HepG2 (cell line): ENCODE measurements at regions not wholly inside any gene's neighbourhood (a gene's known extent, or its start where the extent isn't known, plus 50 kb on each side); places are given as distances from the start of the nearest gene placed in this dataset.

Experiments
- ATAC-seq: fragments of 200-7000 bp; cut with Tn5 transposase; 3 replicates; pipeline ENCODE4 v1.9.1; 2020; ENCODE audit warnings: mild to moderate bottlenecking, moderate library complexity
- BruUV-seq: library from RNA; stranded (reverse); fragments of 400-500 nt; replicated peaks from 2 replicates; lab custom pipeline; 2021; lab: Mats Ljungman, UMichigan
- CTCF ChIA-PET: fragments of 300-600 bp; formaldehyde crosslinking; extraction: SDS; loops from one replicate; lab custom pipeline; 2021; ENCODE audit warnings: low total read pairs, inconsistent platforms, low intra/inter-chr PET ratio; lab: Yijun Ruan, JAX
- POLR2A ChIA-PET: fragments of 350-600 bp; sonication (Branson Sonifier 250); formaldehyde crosslinking; loops from one replicate; lab custom pipeline; 2020; ENCODE audit warnings: antibody characterized with exemption, inconsistent platforms; lab: Yijun Ruan, JAX
- DNase-seq: peaks from one replicate; pipeline ENCODE4 v3.0.0-alpha.2; 2015; ENCODE audit warnings: low spot score
- FAIRE-seq: peaks from 3 replicates; lab custom pipeline; 2011; peaks lifted over from hg19 to GRCh38; lab: Jason Lieb, UNC
- H2AFZ ChIP-seq: one replicate; pipeline ENCODE4 v1.6.1; 2011; ENCODE audit warnings: low read length, inconsistent platforms
- H3K27ac ChIP-seq: fragments of 300-600 bp; 3 replicates; pipeline ENCODE4 v1.8.0; 2011; ENCODE audit warnings: mixed run types, mild to moderate bottlenecking, mixed read lengths, low read length, inconsistent platforms; ENCODE audit not compliant: insufficient read depth; ENCODE audit errors: extremely low read length
- H3K27me3 ChIP-seq, 2 experiments: fragments of 200-600 bp in 1 of 2; 2 replicates in 1 of 2; 3 replicates in 1 of 2; pipeline versions ENCODE4 v1.6.0 to v1.8.0; 2011; ENCODE audit warnings: low read length in 2 of 2, mild to moderate bottlenecking in 2 of 2, moderate library complexity in 2 of 2, inconsistent platforms in 1 of 2; ENCODE audit not compliant: insufficient read depth in 2 of 2, control insufficient read depth in 1 of 2
- H3K36me3 ChIP-seq, 2 experiments: fragments of 200-600 bp in 1 of 2; replicated peaks in 1 of 2; 2 replicates in 1 of 2; 3 replicates in 1 of 2; pipeline versions ENCODE4 v1.5.1 to v1.8.0; 2011; ENCODE audit warnings: low read length in 2 of 2, inconsistent platforms in 1 of 2; ENCODE audit not compliant: insufficient read depth in 2 of 2, control insufficient read depth in 1 of 2
- H3K4me1 ChIP-seq: 2 replicates; pipeline ENCODE4 v1.5.1; 2012; ENCODE audit warnings: low read length, inconsistent platforms; ENCODE audit not compliant: insufficient read depth
- H3K4me2 ChIP-seq: 2 replicates; pipeline ENCODE4 v1.6.0; 2011; ENCODE audit warnings: low read depth, low read length, inconsistent platforms
- H3K4me3 ChIP-seq, 3 experiments: fragments of 200-600 bp in 1 of 3; sonication (generic), shearing (Covaris generic) in 1 of 3; replicated peaks in 1 of 3; 2 replicates each; pipeline ENCODE4 v1.5.1; 2011 to 2016; ENCODE audit warnings: low read length in 3 of 3, inconsistent platforms in 2 of 3, low read depth in 2 of 3, mild to moderate bottlenecking in 2 of 3, control low read depth in 1 of 3, mixed read lengths in 1 of 3; ENCODE audit not compliant: insufficient read depth in 1 of 3
- H3K79me2 ChIP-seq: one replicate; pipeline ENCODE4 v1.6.1; 2011; ENCODE audit warnings: low read length, inconsistent platforms; ENCODE audit not compliant: insufficient read depth
- H3K9ac ChIP-seq: 2 replicates; pipeline ENCODE4 v1.6.0; 2011; ENCODE audit warnings: mild to moderate bottlenecking, low read depth, low read length, inconsistent platforms; ENCODE audit not compliant: insufficient read depth
- H3K9me3 ChIP-seq: 2 replicates; pipeline ENCODE4 v1.5.1; 2012; ENCODE audit warnings: mild to moderate bottlenecking, low read length
- H4K20me1 ChIP-seq: 2 replicates; pipeline ENCODE4 v1.6.0; 2011; ENCODE audit warnings: inconsistent platforms, mild to moderate bottlenecking, low read length, moderate library complexity; ENCODE audit not compliant: insufficient read depth
- BRF2 ChIP-seq: sonication (generic); formaldehyde crosslinking; IDR thresholded peaks from 2 replicates; pipeline ENCODE4 v1.8.1; 2022; ENCODE audit warnings: mild to moderate bottlenecking, missing genetic modification reagents
- CREBL2 ChIP-seq: sonication (generic); formaldehyde crosslinking; IDR thresholded peaks from 2 replicates; pipeline ENCODE4 v1.8.1; 2023; ENCODE audit warnings: missing genetic modification reagents, mild to moderate bottlenecking, borderline replicate concordance
- DR1 ChIP-seq: sonication (generic); formaldehyde crosslinking; IDR thresholded peaks from 2 replicates; pipeline ENCODE4 v1.8.0; 2021; ENCODE audit warnings: mild to moderate bottlenecking, missing genetic modification reagents, inconsistent platforms
- EEA1 ChIP-seq: sonication (generic); formaldehyde crosslinking; IDR thresholded peaks from 2 replicates; pipeline ENCODE4 v1.5.1; 2020; ENCODE audit warnings: mild to moderate bottlenecking, missing genetic modification reagents, borderline replicate concordance
- FIP1L1 ChIP-seq: fragments of 200-400 bp; formaldehyde crosslinking; IDR thresholded peaks from 2 replicates; pipeline ENCODE4 v1.6.1; 2018; ENCODE audit warnings: low read depth, mild to moderate bottlenecking, low read length, moderate library complexity, borderline replicate concordance; ENCODE audit not compliant: insufficient read depth
- FOXP1 ChIP-seq, 2 experiments: fragments of 450-650 bp in 1 of 2; IDR thresholded peaks; 2 replicates each; pipeline ENCODE4 v1.6.1; 2017 to 2018; ENCODE audit warnings: antibody characterized with exemption in 1 of 2
- KAT2B ChIP-seq: fragments of 150-350 bp; IDR thresholded peaks from 2 replicates; pipeline ENCODE4 v1.6.1; 2014; ENCODE audit warnings: low read depth, low read length, borderline replicate concordance
- KLF11 ChIP-seq: IDR thresholded peaks from 2 replicates; pipeline ENCODE4 v1.6.1; 2016; ENCODE audit warnings: missing compliant biosample characterization
- PHF8 ChIP-seq: sonication (generic); formaldehyde crosslinking; IDR thresholded peaks from 2 replicates; pipeline ENCODE4 v1.5.0; 2020; ENCODE audit warnings: missing genetic modification reagents
- PTBP1 ChIP-seq: fragments of 200-400 bp; formaldehyde crosslinking; IDR thresholded peaks from 2 replicates; pipeline ENCODE4 v1.6.1; 2018; ENCODE audit warnings: low read length, low read depth; ENCODE audit not compliant: poor library complexity, severe bottlenecking
- SP5 ChIP-seq: IDR thresholded peaks from 2 replicates; pipeline ENCODE4 v1.6.1; 2016; ENCODE audit warnings: low read depth, borderline replicate concordance
- ZBTB26 ChIP-seq: IDR thresholded peaks from 2 replicates; pipeline ENCODE4 v1.6.1; 2016; ENCODE audit warnings: missing compliant biosample characterization, missing genetic modification reagents, borderline replicate concordance
- ZFP36 ChIP-seq: fragments of 150-350 bp; IDR thresholded peaks from 2 replicates; pipeline ENCODE4 v1.6.1; 2018; ENCODE audit warnings: borderline replicate concordance, low read length, low read depth; ENCODE audit not compliant: partially characterized antibody
- ZFP36L1 ChIP-seq: sonication (generic); formaldehyde crosslinking; IDR thresholded peaks from 2 replicates; pipeline ENCODE4 v1.8.0; 2022; ENCODE audit warnings: mild to moderate bottlenecking, missing genetic modification reagents, moderate library complexity
- ZNF329 ChIP-seq: sonication (generic); formaldehyde crosslinking; IDR thresholded peaks from 2 replicates; pipeline ENCODE4 v1.9.0; 2021; ENCODE audit warnings: low read depth, mild to moderate bottlenecking, missing genetic modification reagents
- ZNF569 ChIP-seq: sonication (generic); formaldehyde crosslinking; IDR thresholded peaks from 2 replicates; pipeline ENCODE4 v1.5.0; 2020; ENCODE audit warnings: mild to moderate bottlenecking, missing genetic modification reagents, moderate library complexity, borderline replicate concordance
- ZNF768 ChIP-seq: sonication (generic); formaldehyde crosslinking; IDR thresholded peaks from 2 replicates; pipeline ENCODE4 v1.4.0; 2020; ENCODE audit warnings: missing genetic modification reagents
- ZXDC ChIP-seq: sonication (generic); formaldehyde crosslinking; IDR thresholded peaks from 2 replicates; pipeline ENCODE4 v1.5.0; 2020; ENCODE audit warnings: mild to moderate bottlenecking, missing genetic modification reagents
- WGBS: methylation state at CpG from one replicate; pipeline ENCODE4 v1.1.6; 2017; ENCODE audit warnings: low lambda C conversion rate; 5-methylcytosine and 5-hydroxymethylcytosine counted together
- in situ Hi-C: cut with HindIII; loops from 2 replicates; pipeline ENCODE4 v1.10.0; 2017; ENCODE audit warnings: low pct_unique_long_range_greater_than_20kb; ENCODE audit not compliant: extremely low pct_ligation_motif_present
- intact Hi-C: fragments of 100-400 bp; cut with micrococcal nuclease; formaldehyde crosslinking; loops from one replicate; pipeline ENCODE4 v1.10.0; 2022; ENCODE audit not compliant: unreplicated experiment

GRCh38 chr3:125692361-125692760 lies 97.1 kb upstream of the OSBPL11 start (continued):
- no peak for TF ChIP-seq BRF2 (CRISPR knock-in tag)
- no peak for TF ChIP-seq PTBP1
- TF ChIP-seq PHF8 (CRISPR knock-in tag) = no peak

GRCh38 chr3:125693887-125694286 lies 98.6 kb upstream of the OSBPL11 start:
- FAIRE-seq (no peak), DNase-seq (no peak), ATAC-seq (no peak)
- in situ Hi-C loops = no loop called here
- no peaks in the 10 kb centered on the region for H4K20me1 ChIP-seq
- no peaks in the 10 kb centered on the region for H3K27me3 ChIP-seq
- ChIA-PET CTCF (no interaction called here), POLR2A (no interaction called here)
- no peaks in the 10 kb centered on the region for H3K79me2 ChIP-seq
- no peak overlapping the region for H3K4me2 ChIP-seq
- H3K4me1 ChIP-seq = peaks cover 37% of the 10 kb centered on the region
- H3K36me3 ChIP-seq = no peaks in the 10 kb centered on the region
- WGBS = 92% methylated on average over 10 of the region's 10 CpGs
- no peak overlapping the region for H3K9ac ChIP-seq
- H3K4me3 ChIP-seq = no peak overlapping the region
- H3K9me3 ChIP-seq = no peaks in the 10 kb centered on the region
- no peak overlapping the region for H3K27ac ChIP-seq
- no peak overlapping the region for H2AFZ ChIP-seq
- BruUV-seq = no TSS peak
- intact Hi-C loops = no loop called here
- TF ChIP-seq DR1 (CRISPR knock-in tag) (no peak), FIP1L1 (no peak), KAT2B (no peak), ZNF569 (CRISPR knock-in tag) (no peak), ZNF768 (CRISPR knock-in tag) (no peak), FOXP1 (IDR thresholded peaks at IDR 0.05) (no peak), FOXP1 (CRISPR knock-in tag; IDR thresholded peaks at IDR 0.05) (no peak), SP5 (CRISPR knock-in tag) (no peak), CREBL2 (no peak), ZBTB26 (no peak), EEA1 (CRISPR knock-in tag) (no peak), ZFP36L1 (CRISPR knock-in tag) (no peak), ZNF329 (CRISPR knock-in tag) (no peak), ZFP36 (no peak), KLF11 (CRISPR knock-in tag) (no peak), ZXDC (CRISPR knock-in tag) (no peak)
